GM18517 (cell line): ENCODE measurements at regions not wholly inside any gene's neighbourhood (a gene's known extent, or its start where the extent isn't known, plus 50 kb on each side); places are given as distances from the start of the nearest gene placed in this dataset.
"Not testable (repeated sequence)": the region's sequence is repeated elsewhere in the genome, so short reads cannot be mapped to it uniquely, and the experiment has no call there.

Source experiments
- ATAC-seq: cut with Tn5 transposase; IDR thresholded peaks from one replicate; pipeline ENCODE4 v1.9.1; 2021; ENCODE audit warnings: mild to moderate bottlenecking, moderate library complexity; ENCODE audit not compliant: unreplicated experiment

DNA sequence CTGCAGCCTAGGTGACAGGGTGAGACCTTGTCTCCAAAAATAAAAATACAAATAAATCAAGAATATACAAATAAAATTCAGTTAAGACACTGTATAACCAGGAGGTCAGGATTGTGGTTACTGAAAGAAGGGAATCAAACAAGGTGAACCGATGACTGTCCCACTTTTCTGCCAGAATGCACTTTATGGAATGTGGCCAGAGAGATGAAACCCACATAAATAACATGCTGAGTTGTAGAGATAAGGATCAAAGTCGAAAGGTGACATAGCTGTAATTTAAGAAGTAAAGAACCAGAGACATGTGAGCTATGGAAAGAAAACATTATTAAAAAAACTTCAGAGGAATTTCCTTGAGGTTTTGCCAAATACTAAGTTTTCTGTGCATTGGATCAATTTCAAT is 1098.2 kb upstream of the USP15 start:
- no peak for ATAC-seq

DNA sequence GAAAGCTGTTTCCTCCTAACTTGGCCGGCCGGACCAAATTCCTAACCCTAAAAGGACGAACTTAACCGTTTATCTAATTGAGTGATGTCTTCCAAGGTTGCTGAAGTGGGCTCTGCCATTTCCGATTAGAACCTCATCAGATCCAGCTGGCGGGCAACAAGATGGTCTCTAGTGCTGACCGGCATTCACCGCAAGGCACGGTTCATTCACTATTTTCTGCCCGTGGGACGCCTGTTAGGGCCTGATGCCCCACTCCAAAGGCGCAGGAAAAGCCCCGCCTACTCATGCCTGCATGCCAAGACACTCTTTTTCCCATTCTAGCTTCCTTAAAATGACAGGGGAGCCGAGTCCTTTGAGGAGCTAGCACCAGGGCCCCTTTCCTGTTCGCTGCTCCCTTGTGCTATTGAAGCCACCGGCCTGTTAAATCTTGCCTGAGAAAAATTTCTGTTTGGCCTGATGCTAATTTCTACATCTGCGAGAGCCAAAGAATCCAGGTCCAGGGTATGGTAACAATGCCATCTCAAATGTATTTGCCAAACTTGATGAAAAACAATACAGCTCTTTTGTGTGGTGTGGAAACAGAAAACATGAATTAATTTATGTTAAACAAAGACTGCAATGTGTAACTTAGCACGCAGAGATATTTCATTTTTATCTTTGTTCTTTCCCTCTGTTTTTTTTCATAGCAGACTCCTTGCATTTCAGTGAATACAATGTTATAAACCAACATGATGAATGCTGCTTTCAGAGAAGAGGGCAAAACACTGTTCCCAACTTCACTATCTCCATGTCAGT is 1071.2 kb upstream of the USP15 start:
- no peak for ATAC-seq

DNA sequence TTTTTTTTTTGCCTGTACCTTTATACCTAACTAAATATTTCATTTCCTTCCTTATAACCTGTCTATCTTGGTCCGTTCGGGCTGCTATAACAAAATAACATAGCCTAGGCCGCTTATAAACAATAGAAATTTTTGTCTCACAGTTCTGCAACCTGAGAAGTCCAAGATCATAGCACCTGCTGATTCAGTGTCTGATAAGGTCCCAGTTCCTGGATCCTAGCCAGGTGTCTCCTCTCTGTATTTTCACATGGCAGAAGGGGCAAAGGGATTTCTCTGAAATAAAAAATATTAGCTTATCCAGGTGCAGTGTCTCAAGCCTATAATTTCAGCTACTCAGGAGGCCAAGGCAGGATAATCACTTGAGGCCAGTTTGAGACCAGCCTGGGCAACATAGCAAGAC is 1046.6 kb upstream of the USP15 start:
- ATAC-seq = no peak

DNA sequence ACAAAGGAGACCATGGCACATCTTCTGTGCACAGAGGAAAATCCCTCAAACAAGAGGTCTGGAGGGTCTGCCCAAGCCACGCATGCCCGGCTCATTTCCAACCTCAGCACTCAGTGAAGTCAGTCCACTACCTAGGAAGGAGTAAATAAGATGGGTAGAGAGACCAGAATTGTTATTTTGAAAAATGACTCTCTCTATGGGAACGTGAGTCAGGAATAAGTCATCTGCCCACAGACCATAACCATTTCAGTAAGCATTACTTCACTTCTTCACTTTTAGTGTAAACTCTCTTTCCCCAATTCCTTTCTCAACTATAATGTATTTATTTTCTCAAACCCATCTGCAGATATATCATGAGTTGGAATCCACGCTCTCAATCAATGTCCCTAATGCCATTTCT is 1039.9 kb upstream of the USP15 start:
- ATAC-seq = no peak

DNA sequence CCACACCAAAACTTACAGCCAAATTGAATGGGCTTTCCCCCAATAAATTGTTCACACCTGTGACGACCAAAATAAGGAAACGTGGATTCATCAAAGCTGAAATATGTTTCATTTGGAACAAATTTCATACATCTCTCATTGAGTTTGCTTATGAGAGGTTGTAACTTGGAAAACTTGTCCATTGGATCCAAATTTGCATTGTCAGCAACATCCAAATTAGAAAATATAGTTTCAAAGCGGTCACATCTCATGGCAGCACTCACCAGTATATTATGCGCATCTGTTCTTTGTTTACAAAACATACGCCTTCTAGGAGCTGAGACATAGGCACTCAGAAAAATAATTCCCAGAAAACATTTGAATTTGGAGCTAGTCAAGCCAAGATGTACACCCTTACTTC is 1028.2 kb upstream of the USP15 start:
- no peak for ATAC-seq

DNA sequence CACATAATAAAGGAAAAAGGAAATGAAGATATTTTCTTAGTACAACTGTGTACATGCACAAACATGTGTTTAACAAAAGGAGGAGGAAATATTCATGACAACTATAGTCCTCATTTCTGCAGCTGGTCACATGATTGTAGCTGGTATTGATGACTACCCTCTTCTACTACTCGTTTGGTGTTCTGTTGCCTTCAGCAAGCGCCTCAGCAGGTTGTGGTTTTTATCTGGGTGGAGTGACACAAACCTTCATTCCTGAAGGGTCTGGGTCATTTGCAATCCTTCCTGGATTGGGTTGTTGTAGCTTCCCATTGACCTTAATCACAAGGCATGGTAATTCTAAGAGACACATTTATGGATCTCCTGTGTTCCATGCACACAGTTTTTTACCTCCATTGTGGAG is 1009.9 kb upstream of the USP15 start:
- ATAC-seq = no peak

DNA sequence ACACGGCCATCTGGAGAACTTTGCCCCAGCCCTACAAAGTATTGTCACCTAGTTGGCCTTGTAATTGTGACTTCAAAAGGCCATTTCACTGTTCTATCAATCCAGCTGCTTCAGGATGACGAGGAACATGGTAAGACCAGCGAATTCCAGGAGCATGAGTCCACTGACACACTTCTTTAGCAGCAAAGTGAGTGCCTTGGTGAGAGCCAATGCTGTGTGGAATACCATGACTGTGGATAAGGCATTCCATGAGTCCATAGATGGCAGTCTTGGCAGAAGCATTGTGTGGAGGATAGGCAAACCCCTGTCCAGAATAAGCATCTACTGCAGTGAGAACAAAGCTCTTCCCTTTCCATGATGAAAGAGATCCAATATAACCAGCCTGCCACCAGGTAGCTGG is 1009.1 kb upstream of the USP15 start:
- ATAC-seq = no peak

DNA sequence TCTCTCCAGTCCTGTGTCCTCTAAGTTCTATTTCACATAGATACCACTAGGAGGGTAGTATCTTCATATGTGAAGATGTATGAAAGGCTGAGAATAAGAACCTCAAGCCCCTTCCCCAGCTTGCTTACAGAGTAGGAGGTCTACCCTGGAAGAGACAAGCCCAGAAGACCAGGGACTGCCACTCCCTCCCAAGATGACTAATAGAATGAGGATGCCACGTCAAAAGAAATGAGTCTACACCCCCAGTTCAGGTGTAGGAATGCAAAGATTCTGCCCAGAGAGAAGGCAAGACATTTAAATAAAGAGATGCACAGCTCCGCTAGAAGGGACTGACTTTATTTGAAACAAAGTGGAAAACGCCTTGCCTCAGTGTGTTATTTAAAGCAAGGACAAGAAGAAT is 1006.0 kb upstream of the USP15 start:
- no peak for ATAC-seq

DNA sequence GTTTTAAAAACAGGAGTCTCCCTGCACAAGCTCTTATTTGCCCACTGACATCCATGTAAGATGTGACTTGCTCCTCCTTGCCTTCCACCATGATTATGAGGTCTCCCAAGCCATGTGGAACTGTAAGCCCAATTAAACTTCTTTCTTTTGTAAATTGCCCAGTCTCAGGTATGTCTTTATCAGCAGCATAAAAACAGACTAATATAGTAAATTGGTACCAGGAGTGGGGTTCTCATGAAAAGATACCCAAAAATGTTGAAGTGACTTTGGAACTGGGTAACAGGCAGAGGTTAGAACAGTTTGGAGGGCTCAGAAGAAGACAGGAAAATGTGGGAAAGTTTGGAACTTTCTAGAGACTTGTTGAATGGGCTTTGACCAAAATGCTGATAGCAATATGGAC is 995.9 kb upstream of the USP15 start:
- ATAC-seq = not testable (repeated sequence)

DNA sequence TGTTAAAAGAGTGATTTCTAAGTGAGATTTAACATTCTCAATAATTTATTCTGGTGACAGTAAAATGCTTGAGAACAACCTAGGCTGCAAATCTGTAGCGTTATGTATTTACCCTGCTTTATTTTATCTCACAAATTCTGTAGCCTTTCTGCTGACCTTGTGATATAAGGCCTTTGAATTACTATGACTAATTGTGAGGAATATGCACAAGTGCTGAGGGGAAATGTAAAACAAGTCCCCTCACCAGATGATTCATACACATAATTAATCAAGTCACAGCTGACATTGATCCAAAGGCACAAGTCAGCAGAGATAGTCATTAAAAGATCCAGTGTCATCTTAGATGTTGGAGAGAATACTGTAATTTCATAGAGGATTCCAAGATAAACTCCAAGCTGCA is 992.7 kb upstream of the USP15 start:
- no peak for ATAC-seq

DNA sequence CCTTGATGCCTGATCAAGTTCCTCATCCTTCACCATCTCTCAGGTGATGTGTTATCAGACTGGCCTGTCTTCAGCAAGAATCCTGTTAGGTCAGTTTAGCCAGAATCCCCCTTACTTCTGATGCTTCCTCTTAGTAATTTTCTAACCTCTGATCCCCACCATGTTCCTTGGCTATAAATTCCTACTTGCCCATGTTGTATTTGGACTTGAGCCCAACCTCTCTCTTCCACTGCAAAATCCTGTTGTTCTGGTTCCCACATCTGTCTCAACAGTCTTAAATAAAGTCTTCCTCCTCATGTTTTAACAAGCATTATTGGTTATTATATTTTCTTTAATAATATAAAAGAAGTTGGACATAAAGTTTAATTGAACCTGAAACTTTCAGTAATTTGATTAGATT is 987.8 kb upstream of the USP15 start:
- no peak for ATAC-seq

DNA sequence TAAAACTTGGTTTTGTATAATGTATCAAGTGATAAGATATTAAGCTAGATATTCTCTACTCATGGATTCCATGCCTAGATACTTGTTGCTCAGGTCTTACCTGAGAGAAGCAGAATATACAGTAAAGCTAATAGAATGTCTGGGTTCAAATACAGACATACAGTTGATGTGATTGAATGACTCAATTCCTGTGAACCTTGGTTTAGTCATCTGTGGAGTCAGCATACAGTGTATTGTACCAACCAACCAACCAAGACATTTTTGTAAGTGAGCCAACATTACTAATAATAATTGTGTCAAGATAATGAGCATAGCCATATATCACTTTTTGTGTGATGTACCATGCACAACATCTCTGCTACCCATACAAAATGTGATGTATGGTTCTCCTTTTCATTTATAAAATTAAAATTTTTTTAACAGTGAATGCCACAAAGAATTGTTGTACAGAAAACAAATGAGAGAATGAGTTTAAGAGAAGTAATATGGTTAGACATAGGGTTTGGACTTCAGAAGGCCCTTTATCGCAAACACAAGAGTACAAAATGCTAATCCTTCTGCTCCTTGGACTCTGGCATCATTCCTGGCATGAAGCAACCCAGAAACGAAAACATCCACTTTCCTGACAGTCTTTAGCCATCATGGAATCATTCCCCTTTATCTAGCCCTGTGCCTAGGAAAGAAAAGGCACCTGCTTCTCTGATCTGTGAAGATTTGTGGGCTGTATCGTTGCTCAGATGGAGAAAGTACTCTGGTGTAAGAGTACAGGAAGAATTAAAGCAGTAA is 977.2 kb upstream of the USP15 start:
- no peak for ATAC-seq

DNA sequence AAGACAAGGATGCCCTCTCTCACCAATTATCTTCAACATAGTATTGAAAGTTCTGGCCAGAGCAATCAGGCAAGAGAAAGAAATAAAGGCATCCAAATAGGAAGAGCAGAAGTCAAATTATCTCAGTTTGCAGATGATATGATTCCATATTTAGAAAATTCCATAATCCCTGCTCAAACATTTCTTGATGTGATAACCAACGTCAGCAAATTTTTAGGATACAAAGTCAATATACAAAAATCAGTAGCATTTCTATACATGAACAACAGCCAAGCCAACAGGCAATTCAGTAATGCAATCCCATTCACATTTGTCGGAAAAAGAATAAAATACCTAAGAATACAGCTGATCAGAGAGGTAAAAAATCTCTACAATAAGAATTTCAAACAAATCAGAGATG is 969.7 kb upstream of the USP15 start:
- ATAC-seq = no peak

DNA sequence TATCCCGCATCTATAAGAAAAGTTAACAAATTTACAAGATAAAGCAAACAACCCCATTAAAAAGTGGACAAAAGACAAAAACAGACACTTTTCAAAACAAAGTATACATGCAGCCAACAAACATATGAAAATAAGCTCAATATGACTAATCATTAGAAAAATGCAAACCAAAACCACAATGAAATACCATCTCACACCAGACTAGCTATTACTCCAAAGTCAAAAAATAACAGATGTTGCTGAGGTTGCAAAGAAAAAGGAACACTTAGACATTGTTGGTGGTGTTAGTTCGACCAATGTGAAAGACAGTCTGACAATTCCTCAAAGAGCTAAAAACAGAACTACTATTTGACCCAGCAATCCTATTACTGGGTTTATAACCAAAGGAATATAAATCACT is 968.6 kb upstream of the USP15 start:
- ATAC-seq = no peak

DNA sequence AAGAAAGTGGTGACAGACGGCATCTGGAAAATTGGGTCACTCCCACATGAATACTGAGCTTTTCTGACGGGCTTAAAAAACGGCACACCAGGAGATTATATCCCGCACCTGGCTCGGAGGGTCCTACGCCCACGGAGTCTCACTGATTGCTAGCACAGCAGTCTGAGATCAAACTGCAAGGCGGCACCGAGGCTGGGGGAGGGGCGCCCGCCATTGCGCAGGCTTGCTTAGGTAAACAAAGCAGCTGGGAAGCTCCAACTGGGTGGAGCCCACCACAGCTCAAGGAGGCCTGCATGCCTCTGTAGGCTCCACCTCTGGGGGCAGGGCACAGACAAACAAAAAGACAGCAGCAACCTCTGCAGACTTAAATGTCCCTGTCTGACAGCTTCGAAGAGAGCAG is 966.2 kb upstream of the USP15 start:
- ATAC-seq = not testable (repeated sequence)

DNA sequence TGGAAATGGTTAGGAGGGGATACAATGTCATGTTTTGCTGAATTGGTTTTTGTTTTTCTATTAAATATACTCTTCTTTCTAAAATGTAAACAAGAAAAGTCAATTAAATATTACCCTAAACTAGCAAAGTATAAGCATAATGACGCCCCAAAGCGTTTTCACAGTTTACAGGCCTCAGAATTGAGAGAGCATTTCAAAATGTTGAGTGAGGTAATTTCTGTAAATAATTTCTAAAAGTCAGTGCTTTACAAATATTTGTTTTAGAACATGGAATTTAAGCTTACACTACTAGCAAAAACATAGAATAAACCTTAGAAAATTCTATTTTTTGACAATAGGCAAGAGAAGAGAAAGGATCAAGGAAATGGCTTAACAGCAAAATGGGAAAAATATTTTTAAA is 958.4 kb upstream of the USP15 start:
- ATAC-seq = no peak

DNA sequence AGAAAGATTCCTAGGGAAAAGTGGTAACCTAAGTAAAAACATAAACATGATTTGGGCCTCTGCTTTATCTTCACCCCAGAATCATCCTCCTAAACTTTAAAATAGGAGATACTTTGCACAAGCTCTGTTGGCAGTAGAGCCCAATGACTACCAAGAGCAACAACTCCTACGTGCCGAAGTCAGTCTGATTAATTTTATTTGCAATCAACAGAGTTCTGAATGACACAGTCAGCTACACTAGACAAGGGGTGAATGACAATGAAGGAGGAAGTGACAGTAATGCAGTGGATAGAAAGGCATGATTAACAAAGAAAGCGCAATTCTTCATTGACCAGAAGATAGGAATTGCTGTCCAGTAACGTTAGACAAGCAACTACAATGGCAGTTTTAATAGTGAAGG is 957.9 kb upstream of the USP15 start:
- no peak for ATAC-seq

DNA sequence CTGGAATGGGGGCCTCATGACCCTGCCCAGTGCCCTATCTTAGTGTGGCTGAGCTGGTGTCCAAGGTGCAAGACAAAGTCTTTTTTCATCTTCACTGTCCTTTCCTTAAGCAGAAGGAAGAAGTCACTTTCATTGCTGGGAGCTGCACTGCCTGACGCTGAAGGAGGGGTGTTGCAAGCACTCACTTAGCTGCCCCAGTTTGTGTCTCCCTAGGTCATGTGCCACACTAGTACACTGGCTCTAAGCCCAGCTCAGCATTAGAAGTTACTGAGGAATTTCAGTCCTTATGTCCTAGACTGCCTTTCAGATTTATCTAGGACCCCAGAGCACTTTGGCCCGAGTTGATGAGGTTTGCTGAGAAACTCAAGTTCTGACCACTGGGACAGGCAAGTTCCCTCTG is 952.0 kb upstream of the USP15 start:
- no peak for ATAC-seq

DNA sequence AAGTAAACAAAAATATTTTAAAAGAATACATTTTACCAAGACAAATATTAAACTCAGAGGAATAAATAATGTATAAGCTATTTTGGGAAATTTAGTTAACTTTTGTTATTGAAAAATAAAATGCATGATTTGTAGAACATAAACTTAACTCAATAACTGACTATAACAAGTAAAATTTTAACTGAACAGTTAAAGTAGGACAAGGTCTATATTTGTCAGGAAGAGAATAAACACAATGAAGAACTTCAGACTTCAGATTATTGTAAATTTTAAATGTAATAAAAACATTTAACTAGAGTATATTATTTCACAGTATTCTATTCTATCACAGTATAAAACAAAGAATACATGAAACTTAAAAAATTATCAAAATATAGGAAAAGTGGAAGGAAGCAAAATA is 948.8 kb upstream of the USP15 start:
- ATAC-seq = no peak

DNA sequence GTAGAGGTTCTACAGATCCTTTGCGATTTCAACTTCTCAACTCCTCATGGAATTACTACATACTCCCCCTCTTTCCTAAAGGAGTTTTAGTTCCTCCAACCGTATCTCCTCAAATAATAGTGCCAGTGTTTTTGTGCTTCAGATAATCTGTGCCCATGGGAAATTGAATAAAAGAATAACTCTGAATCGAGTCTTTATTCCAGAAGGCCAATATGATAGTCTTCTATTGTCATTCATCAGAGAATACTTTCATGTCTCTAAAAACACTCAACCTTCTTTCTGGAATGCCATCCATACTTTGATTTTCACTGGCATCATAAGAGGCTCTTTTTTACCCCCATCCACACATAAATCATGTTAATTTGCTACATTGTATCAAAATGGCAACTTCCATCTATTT is 911.3 kb upstream of the USP15 start:
- ATAC-seq = no peak

DNA sequence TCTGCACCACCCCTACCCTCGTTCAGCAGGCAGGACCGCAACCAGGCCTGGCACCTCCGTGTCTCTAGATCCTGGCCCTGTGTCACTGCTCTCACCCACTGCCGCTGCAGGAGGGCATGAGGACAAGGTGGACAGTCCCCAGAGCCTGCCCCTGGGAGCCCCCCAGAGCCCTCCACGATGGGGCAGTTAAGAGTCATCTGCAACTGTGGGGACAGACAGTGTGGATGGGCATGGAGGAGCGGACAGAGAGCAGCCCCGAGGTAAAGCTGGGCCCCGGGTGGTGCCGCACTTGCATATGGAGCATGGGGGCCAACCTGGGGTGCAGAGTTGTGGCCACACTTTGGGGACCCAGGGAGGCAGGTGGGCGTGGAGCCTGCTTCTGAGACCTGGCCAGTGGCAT is 905.1 kb upstream of the USP15 start:
- no peak for ATAC-seq

DNA sequence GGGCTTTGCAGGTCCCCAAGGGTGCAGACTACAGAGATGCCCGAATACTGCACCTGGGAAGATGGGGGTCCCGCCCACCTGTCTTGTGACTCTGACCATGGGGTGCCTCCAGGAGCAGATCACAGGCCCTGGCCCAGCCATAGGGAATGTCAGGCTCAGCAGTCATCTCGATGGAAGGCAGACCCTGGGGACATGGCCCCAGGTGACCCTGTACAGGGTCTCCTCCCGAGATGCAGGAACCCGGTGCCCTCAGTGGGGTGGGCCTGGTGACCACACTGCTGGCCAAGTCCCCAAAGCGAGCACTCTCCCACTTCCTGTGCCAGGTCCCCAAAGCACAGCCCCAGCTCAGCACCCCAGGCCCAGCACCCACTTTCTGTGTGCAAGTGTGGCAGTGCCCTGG is 903.7 kb upstream of the USP15 start:
- no peak for ATAC-seq

DNA sequence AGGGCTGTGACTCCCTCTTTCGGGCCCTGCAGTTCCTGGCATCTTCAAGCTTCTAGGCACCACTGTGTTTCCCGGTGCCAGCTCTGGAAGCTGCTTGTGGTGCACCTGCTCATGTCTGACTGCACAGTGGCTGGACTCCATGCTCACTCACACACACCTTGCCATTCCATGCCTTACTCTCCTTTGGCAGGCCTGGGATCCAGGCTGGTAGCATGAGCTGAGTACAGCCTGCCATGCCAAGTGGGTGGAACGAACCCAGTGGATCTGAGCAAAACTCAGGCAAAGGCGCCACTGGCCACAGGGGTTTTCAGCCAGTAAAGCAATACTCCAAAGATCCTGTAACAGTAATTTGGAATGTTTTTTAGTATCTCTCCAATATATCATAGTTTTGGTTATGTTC is 902.7 kb upstream of the USP15 start:
- no peak for ATAC-seq
